NCI-H69 (cell line): ENCODE measurements at regions not wholly inside any gene's neighbourhood (a gene's known extent, or its start where the extent isn't known, plus 50 kb on each side); places are given as distances from the start of the nearest gene placed in this dataset.

Experiments
- DNase-seq: peaks from one replicate; lab custom pipeline; 2025; lab: John Stamatoyannopoulos, UW

GRCh38 chr1:198904321-198904720 lies 265.5 kb downstream of the PTPRC start:
- DNase-seq = no peak

- DNase-seq = no peak
These were observed 268.0 kb downstream of the PTPRC start for GRCh38 chr1:198906739-198907422.

- no peak for DNase-seq
These were observed 268.5 kb downstream of the PTPRC start for GRCh38 chr1:198907423-198907746.

GRCh38 chr1:198908995-198909394 lies 270.2 kb downstream of the PTPRC start:
- no peak for DNase-seq

GRCh38 chr1:198909973-198910372 lies 271.1 kb downstream of the PTPRC start:
- DNase-seq = no peak

GRCh38 chr1:198910816-198911215 lies 272.0 kb downstream of the PTPRC start:
- DNase-seq = peak; percentile 34

- DNase-seq = no peak
These were observed 273.2 kb downstream of the PTPRC start for GRCh38 chr1:198912046-198912445.

GRCh38 chr1:198913667-198914066 lies 274.8 kb downstream of the PTPRC start:
- DNase-seq = no peak

GRCh38 chr1:198915327-198916231 lies 276.7 kb downstream of the PTPRC start:
- no peak for DNase-seq

GRCh38 chr1:198917226-198917625 lies 278.4 kb downstream of the PTPRC start:
- DNase-seq = no peak

- no peak for DNase-seq
These were observed 280.1 kb downstream of the PTPRC start for GRCh38 chr1:198918920-198919319.

- DNase-seq = no peak
These were observed 281.0 kb downstream of the PTPRC start for GRCh38 chr1:198919667-198920398.

- no peak for DNase-seq
These were observed 284.0 kb downstream of the PTPRC start for GRCh38 chr1:198922638-198923430.

GRCh38 chr1:198923993-198924392 lies 285.2 kb downstream of the PTPRC start:
- no peak for DNase-seq

- no peak for DNase-seq
These were observed 286.7 kb downstream of the PTPRC start for GRCh38 chr1:198925567-198925966.

GRCh38 chr1:198927129-198927528 lies 288.3 kb downstream of the PTPRC start:
- DNase-seq = peak; percentile 24

- DNase-seq = peak; percentile 90
These were observed 290.3 kb downstream of the PTPRC start for GRCh38 chr1:198929111-198929604.

GRCh38 chr1:198929961-198930599 lies 291.2 kb downstream of the PTPRC start:
- DNase-seq = peak; percentile 80

GRCh38 chr1:198932351-198932991 lies 293.6 kb downstream of the PTPRC start:
- peak; percentile 70 for DNase-seq

GRCh38 chr1:198933515-198934222 lies 294.8 kb downstream of the PTPRC start:
- DNase-seq = peak; percentile 46
